Fibroblast of skin of back (primary cell): ENCODE measurements at regions not wholly inside any gene's neighbourhood (a gene's known extent, or its start where the extent isn't known, plus 50 kb on each side); places are given as distances from the start of the nearest gene placed in this dataset.
A peak's percentile ranks its signal among the peaks of the same experiment; 100 is the strongest.

Experiments used
- DNase-seq: peaks from one replicate; pipeline ENCODE4 v3.0.0-alpha.2; 2013

DNA sequence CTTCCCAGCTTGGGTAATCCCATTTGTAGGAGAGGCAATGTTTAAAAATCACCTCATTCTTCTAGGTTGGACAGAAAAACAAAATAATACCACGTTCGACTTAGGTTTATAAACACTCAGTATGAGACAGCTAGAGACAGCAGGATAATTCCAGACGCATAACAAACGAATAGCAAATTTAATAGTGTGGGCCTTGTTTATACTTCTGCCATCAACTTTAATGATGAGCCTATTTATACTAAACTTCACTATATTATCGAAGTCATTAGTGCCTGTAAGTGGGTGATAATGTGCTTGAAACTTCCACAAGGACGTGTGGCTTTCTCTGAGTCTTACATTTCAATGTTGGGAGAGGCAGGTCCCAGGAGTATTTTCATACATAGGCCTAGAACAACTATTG lies 255.7 kb upstream of the PPARGC1A start:
- DNase-seq = no peak

DNA sequence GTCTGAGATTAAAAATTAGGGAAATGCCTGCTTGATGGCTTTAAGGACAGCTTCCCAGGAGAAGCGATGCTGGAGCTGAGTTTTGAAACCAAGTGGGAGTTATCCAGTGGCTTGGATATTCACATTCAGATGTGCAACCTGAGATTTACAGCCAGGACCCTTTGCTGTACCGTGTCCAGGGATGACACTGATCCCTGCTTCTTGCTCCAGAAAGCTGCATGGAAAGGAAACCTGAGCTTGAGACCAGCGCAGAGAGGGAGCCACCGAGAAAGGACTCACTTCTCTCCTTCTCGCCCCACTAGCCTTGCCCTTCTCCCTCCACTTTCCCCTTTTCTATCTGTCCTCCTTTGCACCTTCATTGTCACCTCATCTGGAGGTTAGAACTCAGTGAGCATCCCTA lies 254.5 kb upstream of the PPARGC1A start:
- DNase-seq = no peak

DNA sequence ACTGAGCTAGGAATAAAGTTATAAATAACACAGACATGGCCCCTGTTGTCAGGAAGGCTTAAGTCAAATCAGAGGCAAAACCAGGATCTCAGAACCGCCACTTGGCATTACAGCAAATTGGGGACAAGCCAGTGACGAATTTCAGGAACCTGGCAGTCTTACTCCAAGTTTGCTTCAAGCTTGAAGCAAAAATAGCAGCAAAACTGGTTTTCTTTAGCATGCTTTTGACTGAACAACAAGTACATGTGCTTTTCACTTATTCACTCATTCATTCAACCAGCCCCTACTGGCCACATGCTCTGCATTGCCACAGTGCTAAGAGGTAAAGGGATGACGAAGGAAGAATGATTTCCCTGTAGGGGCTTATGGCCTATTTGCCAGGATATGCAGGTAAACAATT lies 253.9 kb upstream of the PPARGC1A start:
- DNase-seq = no peak

DNA sequence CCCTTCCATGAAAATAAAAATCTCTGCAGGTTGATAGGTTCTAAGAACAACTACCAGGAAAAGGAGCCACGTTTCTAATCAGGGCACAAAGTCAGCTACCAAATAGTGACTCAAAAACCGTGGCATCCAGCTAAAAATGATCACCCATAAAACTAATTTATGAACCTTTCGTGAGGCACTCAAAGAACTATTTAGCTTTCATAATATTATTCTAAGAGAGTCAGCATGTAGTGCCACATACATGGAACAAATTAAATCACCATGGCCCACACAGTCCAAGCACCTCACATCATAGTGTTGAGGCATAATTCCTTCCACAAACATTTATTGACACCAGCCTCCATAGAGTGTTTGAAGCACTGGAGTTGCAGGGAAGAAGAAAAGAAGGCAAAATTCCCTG lies 252.0 kb upstream of the PPARGC1A start:
- no peak for DNase-seq

DNA sequence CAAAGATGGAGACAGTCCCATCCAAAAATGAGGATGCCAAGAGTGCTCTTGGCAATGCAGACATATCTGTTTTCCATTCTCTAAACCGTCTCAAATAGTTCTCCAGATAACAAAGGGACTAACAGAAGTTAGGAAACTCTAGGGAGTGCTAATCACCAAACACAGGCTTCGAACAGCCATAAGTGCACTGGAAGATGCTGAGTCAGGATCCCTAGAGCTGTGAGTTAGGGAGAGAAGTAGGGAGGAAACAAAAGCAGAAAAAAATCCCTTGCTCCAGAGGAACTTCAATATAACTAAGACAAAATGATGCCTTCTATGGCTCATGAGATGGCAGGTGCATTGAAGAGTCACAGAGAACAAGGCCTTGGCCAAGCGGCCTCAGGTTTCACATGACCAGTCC lies 251.0 kb upstream of the PPARGC1A start:
- DNase-seq = no peak

DNA sequence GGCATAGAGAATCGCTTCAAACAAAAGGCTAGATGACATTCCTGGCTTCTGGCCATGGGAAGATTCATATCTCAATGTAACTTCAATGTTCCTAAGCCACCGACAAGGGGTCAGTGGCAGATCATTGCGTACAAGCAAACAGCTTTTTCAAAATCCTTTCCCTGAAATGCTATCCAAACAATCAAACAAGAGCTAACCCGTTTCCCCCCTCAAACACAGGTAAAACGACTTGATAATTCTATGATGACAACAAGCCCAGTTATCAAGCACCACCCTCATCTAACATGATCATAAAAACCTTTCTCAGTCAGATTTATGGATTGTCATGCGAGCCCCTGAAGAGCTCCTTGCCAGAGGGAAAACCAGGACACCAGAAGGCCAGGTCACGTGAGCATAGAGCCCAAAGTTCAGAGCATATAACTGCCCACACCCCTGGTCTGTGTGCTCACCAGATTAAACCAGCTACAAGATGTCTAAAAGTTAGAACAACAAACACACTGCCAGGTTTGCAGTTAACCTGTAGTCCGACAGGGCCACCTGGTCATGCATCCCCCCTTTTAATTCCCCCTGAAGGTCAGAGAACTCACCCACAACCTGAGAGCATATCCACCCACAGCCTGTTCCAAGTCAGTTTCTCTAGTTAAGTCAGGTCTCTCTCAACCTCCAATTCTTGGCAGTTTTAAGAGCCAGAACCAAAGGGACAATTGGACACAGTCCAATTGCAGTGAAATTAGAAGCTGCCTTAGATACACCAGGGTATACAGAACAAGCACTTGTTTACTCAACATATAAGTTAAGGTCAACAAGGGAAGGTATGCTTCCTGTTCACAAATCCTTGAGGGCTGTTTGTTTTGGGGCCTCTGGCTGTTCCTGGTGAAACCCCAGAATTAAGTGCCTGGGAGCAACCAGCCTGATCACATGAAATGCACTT lies 248.1 kb upstream of the PPARGC1A start:
- DNase-seq = no peak

DNA sequence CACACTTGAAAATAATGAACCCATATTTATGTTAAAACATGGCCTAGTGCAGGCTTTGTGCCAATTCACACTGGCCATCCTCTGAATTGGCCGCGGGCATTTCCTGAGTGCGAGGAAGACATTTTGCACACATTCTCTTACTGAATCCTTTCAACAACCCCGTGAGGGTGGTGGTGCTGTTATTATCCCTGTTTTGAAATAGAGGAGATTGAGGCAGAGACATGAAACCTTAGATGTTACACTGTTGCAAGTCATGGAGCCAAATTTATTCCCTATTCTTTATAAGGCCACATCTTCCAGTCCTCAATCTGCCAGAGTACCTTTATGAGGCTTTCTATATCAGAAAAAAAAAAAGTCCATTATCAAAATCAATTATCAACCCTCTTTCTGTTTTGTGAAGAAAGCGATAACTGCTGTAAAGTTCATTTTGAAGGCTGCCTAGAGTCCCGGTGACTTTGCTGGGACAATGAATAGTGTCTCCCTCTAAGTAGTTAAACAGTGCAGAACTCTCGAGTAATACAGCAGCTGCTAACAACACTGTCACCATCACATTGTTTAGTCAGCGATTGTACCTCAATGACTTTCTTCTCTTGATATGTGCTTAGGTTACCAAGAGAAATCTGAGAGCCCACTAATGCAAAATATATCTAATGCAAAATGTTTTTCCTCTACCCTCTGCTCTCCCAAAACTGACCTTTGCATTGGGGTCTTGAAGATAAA lies 242.3 kb upstream of the PPARGC1A start:
- no peak for DNase-seq

DNA sequence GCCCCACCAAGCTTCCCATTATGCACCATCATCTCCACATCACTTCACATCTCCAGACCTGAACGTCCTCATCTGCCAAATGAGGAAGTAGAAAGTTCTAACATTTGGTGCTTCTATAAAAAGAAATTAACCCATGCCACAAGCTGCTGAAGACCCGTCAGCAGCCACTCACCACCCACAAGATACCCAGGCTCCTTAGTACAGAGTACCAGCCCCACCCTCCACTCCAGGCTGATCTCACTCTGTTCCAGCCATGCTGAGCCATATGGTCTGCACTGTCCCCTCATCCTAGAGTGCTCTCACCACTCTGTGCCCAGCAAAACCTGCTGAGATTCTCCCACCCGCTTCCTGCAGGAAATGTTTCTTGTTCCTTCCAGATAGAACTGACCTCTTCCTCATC lies 240.8 kb upstream of the PPARGC1A start:
- DNase-seq = no peak

DNA sequence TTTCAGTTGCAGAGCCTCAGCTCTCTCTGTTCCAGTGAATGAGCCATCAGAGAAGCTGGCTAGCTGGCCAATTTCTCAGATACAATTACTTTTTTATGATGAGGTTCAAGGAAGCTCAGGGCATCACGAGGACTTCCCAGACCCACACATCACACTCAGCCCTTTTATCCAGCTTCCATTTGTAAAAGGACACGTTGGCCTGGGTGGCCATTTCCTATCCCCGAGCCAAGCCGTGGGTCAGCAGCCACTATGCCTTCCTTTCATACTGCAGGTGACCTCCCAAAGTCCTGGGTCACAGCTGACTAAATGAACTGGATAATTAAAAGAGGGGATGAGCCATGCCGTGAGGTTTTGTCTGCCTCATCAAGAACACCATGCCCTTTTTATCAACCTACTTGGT lies 236.9 kb upstream of the PPARGC1A start:
- no peak for DNase-seq

DNA sequence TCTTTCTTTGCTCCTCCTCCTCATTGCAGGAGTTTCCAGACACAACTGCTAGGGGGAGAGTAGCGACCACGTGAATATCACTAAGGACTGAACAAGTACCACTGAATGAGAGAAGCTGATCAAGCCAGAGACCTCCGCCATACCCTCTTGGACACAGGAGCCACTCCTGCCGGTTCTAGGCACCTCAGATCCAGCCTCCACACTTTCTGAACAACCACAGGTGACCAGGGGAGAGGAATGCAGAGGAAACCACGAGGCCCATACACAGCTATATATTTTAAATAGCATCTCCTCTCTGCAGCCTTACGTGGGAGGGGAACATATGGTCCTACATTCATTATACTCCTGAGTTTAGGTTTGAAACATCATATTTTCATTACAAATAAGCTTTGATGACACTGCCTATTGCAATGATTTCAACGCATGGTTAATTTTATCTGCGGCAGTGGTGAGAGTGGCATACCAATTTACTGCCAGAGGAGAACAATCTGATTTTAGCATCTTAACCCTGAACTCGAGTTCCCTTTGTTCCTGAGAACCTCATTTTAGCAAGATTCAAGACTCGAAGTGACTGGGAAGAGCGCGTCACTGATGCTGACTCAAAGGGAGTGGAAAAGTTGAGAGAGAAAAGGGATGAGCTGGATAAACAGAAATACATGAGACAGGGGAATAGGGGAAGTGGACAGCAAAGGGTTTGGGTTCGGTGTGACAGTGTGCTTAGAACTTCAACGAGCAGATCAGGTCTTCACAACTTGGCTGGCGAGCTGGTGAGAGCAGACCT lies 231.7 kb upstream of the PPARGC1A start:
- no peak for DNase-seq

DNA sequence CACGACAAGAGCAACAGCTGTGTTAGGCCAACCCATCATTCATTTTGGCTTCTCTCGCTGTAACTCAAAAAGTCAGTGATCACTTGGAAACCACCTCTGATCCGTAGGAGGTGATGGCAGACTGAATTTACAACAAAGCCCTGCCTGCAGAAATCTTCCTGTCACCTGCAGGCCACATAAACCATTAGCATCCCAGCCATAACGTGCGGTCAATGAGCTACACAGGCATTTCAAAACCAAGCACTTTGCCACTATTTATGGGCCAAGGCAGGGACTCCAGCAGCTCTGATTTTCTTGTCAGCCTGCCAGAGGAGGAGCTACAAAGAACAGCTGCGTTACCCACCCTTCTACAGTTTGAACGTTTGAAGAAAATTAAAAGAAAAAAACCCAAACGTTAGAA lies 228.1 kb upstream of the PPARGC1A start:
- DNase-seq = no peak

DNA sequence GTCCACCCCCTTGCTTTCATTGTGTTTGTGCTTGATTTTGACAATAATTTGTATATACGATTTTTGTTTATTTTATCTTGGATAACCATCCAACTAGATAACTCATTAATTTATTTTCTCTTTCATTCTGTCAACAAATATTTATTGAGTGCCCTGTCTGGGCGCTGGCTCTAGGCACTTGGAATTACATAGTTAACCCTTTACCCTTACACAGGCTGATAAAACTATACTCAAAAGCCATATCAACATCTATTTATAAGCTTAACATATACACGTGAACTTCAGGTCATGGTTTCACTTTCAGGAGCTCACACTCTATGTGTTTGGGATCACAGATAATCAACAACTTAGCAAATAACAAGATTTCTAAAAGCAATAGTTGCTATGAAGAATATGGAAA lies 226.3 kb upstream of the PPARGC1A start:
- DNase-seq = no peak

DNA sequence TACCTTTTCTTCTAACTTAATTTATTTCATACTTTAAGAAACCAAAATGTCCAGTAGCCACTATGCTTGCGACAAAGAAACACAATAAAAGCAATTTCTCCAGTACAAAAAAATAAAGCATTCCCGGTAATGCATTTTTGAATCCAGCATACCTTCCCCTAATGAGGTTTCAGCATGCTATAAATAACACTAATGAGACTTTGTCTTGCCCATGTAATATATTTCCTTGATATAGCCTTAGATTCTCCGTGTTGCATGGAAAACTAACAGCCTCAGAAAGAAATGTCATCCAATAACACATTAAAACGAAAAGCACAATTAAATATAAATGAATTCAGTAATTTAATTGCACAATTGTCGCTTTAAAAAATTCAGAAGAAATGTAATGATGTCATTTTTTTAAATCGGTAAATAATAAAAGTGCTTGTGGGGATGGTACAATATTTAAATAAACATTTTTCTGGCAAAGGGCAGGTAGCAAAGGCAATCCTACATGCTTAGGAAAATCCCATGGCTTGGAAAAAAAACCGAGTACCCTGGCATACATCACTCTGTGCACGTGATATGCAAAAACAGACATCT lies 225.2 kb upstream of the PPARGC1A start:
- DNase-seq = no peak

DNA sequence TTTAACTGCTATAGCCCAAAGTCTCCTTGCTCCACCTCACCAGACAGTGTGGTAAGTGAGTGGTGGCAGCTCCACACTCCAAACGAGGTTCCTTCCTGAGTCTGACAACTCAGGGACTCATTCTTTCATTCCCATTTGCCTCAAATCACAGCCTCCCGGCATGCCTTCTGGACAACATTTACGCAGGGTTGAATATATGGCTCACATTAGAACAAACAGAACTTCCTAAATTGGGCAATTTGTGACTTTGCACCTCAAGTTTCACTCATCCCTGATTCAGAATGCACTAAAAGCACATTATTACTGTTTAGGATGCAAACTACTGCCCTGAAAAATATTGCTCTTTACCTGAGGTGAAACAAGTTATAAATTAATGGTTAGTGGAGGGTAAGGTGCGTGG lies 224.6 kb upstream of the PPARGC1A start:
- no peak for DNase-seq

DNA sequence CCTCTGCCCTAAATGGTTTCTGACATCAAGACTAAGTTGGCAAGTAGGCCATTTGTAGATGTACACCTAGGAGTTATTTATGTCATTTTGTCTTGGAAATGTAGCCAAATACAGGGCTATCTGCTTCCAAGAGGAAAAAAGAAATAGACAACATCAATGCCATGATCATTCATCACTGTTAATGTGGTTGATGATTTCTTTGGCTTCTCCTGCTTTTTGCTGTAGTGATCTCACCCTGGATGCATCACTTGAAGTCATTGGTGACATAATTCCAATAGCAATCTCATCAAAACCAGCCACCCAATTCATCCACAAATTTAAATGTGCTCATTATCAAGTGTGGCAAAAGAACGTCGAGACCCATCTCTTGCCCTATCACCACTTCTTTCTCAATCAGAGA lies 222.6 kb upstream of the PPARGC1A start:
- no peak for DNase-seq

DNA sequence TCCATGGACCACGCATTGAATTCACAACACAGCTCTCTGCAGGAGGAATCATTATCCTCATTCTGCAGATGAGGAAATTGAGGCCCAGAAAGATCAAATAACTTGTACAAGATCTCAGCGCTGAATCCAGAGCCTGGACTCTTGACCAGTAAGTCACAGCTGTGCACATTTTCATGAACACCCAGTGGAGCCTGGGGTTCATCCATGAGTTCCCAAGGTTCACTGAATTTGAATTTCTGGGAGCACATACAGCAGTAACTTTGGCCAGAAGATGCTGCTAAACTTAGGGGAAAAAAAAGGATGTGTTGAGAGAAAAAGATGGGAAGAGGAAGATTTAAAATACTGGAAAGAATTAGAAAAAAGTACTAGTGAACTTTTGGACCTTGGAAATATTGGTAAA lies 218.7 kb upstream of the PPARGC1A start:
- no peak for DNase-seq

DNA sequence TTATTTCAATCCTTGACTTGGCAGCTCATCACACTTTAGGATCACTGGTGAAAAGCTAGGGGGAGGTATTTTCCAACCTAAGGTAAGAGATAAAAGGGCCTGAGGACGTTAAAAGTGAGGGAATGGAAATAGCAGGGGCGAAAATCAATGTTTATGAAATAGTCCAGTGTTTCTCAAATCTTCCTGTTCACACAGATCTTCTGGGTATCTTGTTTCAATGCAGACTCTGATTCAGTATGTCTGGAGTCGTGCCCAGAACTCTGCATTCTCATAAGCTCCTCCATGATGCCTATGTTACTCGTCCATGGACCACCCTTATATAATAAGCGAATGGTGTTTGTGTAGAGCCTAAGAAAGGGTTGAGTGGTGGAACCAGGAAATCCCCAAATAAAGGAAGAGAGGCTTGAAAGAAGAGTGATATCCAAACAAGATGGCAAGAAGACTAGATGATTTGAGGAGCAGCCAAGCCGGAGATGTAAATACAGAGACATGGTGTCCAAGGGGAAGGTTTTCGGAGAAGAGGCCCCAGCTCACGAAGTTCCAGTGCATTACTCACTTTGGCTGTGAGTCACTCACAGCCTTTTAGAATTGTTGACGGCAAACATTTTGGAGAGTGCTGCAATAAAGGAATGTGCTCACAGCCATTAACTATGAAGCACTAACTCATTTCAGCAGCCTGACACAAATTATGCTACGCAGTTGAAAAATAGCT lies 215.6 kb upstream of the PPARGC1A start:
- DNase-seq = peak; percentile 95

DNA sequence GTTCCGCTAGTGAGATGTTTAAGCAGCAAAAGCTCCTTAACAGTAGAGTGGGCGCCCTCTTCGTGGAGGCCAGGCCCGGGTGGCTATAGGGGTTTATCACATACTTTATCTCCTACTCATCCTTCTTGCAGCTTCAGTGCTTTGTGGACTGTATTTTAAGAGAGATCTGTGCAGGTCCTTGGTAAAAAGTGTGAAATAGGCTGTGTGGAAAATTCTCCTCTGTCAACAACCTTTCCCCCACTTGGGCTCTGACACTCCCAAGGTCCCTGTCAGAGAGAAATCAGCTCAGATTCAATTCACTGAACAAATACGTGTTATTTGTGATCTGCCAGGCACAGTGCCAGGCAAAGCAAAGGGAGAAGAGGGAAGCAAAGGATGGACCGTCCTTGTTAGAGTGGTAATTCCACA lies 214.3 kb upstream of the PPARGC1A start:
- peak; percentile 51 for DNase-seq

DNA sequence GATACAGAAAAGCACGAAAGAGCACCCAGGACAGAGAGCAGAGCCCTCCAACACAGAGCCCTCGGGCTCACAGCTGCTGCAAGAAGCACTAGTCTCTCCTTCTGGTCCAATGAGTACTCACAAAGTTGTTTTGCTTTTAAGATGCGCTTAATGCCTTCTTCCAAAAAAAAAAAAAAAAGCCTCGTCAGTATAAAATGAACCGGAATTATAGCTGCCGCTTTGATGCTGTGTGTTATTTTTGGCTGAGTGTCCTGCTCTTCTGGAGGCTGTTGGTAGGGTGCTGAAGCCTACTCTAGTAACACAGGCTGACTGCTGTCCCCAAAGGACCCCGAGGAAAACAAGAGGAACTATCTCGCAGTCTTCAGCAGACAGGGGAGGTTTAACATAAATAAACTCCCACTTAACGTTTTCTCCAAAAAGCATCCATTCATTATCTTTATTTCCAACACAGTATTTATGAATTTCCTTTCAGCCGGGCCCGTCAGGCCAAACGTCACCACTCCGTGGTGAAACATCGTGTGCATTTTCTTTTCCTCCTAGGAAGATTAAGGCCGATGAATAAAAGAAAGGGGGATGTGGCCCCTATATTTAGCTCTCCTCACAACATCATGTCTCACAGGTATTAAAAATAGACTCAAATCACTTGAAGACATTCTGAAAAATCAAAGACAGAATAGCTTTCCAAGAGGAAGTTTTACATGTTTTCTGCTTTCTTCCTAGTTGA lies 213.7 kb upstream of the PPARGC1A start:
- DNase-seq = peak; percentile 66

DNA sequence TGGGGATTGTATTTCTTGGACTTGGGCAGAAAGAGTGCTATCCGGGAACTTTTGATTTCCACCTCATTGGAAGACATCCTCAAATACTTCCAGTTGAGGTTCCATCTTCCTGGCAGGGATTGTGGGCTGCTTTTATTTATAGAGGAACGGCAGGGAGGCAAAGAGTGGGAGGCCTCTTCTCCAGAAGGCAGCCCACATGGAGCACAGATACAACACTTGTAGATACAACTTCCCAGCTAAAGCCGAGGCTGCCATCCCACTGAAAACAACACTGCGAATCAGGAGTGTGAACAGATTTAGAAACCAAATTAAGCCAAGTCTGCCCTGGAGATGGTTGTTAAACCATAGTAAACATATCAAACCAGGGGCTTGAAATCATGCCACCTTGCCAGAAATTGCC lies 212.8 kb upstream of the PPARGC1A start:
- DNase-seq = no peak

DNA sequence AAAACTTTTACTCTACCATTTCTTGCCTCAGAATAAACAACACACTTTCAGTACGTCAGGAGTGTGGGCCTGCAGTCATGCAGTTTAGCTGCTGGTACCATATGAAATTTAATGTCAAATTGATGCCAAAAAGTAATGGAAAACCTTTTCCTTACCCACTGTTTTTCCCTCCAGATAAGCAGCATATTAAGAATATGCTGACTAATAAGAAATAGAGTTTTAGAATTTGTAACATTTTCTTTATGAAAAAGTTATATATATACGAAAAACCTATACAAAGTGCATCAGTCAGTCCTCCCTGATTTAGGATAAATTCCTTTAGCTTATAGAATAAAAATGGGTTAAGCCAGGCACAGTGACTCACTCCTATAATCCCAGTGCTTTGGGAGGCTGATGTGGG lies 206.8 kb upstream of the PPARGC1A start:
- DNase-seq = no peak

DNA sequence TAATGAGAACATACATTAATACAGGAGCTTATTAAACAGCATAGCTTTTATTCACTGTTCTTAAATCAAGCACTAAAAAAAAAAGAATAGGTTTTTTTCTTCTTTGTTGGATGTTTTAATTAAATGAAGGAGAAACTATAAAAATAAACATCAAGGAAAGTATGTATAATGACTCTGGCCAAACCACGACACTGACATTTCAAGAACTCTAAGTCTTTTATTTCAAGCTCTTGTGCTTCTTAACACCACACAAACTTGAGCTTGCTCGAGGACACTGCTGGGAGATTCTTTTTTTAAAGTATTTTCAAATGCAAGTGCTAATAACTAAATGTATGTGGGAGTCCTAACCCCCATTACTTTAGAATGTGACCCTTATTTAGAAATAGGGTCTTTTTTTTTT lies 204.9 kb upstream of the PPARGC1A start:
- no peak for DNase-seq
